ENCODE measurements at regions not wholly inside any gene's neighbourhood (a gene's known extent, or its start where the extent isn't known, plus 50 kb on each side); places are given as distances from the start of the nearest gene placed in this dataset.

GRCh38 chr14:101118746-101119591, 215.4 kb upstream of the RTL1 start:
- H3K4me3 ChIP-seq (ENCODE audit: low read depth, low read length), result no peak overlapping the region
- TF ChIP-seq CTCF (IDR thresholded peaks at IDR 0.05; ENCODE audit: insufficient read depth, low read depth, low read length), result no peak
- no peak for DNase-seq (ENCODE audit: low read depth)

- DNase-seq (ENCODE audit: low read depth), result no peak
- TF ChIP-seq CTCF (IDR thresholded peaks at IDR 0.05; ENCODE audit: insufficient read depth, low read depth, low read length), result no peak
- H3K4me3 ChIP-seq (ENCODE audit: low read depth, low read length), result no peak overlapping the region
These were observed 216.5 kb upstream of the RTL1 start for GRCh38 chr14:101119830-101120571.

GRCh38 chr14:101120641-101121507, 217.4 kb upstream of the RTL1 start:
- H3K4me3 ChIP-seq (ENCODE audit: low read depth, low read length), result no peak overlapping the region
- DNase-seq (ENCODE audit: low read depth), result no peak
- TF ChIP-seq CTCF (IDR thresholded peaks at IDR 0.05; ENCODE audit: insufficient read depth, low read depth, low read length), result no peak

- no peak for DNase-seq (ENCODE audit: low read depth)
- no peak for TF ChIP-seq CTCF (IDR thresholded peaks at IDR 0.05; ENCODE audit: insufficient read depth, low read depth, low read length)
- no peak overlapping the region for H3K4me3 ChIP-seq (ENCODE audit: low read depth, low read length)
These were observed 218.1 kb upstream of the RTL1 start for GRCh38 chr14:101121508-101122139.

- no peak overlapping the region for H3K4me3 ChIP-seq (ENCODE audit: low read depth, low read length)
- no peak for DNase-seq (ENCODE audit: low read depth)
- no peak for TF ChIP-seq CTCF (IDR thresholded peaks at IDR 0.05; ENCODE audit: insufficient read depth, low read depth, low read length)
These were observed 219.0 kb upstream of the RTL1 start for GRCh38 chr14:101122237-101123141.
